H1 (cell line): ENCODE measurements at regions not wholly inside any gene's neighbourhood (a gene's known extent, or its start where the extent isn't known, plus 50 kb on each side); places are given as distances from the start of the nearest gene placed in this dataset.

Experiments used
- CTCF ChIA-PET: fragments of 300-600 bp; sonication (Branson Sonifier 250); formaldehyde crosslinking; loops from one replicate; lab custom pipeline; 2021; ENCODE audit not compliant: partially characterized antibody; lab: Charles Lee
- POLR2A ChIA-PET: fragments of 300-600 bp; sonication (Branson Sonifier 250); formaldehyde crosslinking; loops from one replicate; lab custom pipeline; 2021; ENCODE audit warnings: inconsistent platforms; ENCODE audit not compliant: partially characterized antibody; lab: Charles Lee
- DNase-seq, 2 experiments: peaks; one replicate each; pipeline versions ENCODE4 v3.0.0 to v3.0.0-alpha.2; 2010 to 2022; ENCODE audit warnings: low spot score in 2 of 2, low read depth in 1 of 2, mixed read lengths in 1 of 2
- FAIRE-seq: peaks from 2 replicates; lab custom pipeline; 2011; peaks lifted over from hg19 to GRCh38; lab: Jason Lieb, UNC
- H2AFZ ChIP-seq: 2 replicates; pipeline ENCODE4 v1.8.1; 2012; ENCODE audit warnings: low read length, inconsistent platforms
- H2AK5ac ChIP-seq: 2 replicates; pipeline ENCODE4 v1.6.1; 2013; ENCODE audit warnings: low read depth, low read length
- H2BK120ac ChIP-seq: replicated peaks from 2 replicates; pipeline ENCODE3; 2013; ENCODE audit warnings: low read depth, low read length, inconsistent platforms
- H2BK12ac ChIP-seq: 2 replicates; pipeline ENCODE4 v1.6.1; 2013; ENCODE audit warnings: low read depth, low read length
- H2BK15ac ChIP-seq: 2 replicates; pipeline ENCODE4 v1.6.1; 2013; ENCODE audit warnings: low read length
- H2BK20ac ChIP-seq: 2 replicates; pipeline ENCODE4 v1.6.1; 2013; ENCODE audit warnings: low read length
- H2BK5ac ChIP-seq: 2 replicates; pipeline ENCODE4 v1.6.1; 2013; ENCODE audit warnings: low read depth, low read length
- H3K14ac ChIP-seq: 2 replicates; pipeline ENCODE4 v1.6.1; 2013; ENCODE audit warnings: inconsistent platforms; ENCODE audit not compliant: insufficient read length
- H3K18ac ChIP-seq: 2 replicates; pipeline ENCODE4 v1.6.1; 2013; ENCODE audit warnings: low read length; ENCODE audit errors: extremely low read depth
- H3K23ac ChIP-seq: 2 replicates; pipeline ENCODE4 v1.6.1; 2013; ENCODE audit warnings: inconsistent platforms; ENCODE audit not compliant: insufficient read length
- H3K23me2 ChIP-seq: 2 replicates; pipeline ENCODE4 v1.6.1; 2013; ENCODE audit warnings: low read depth, low read length
- H3K27ac ChIP-seq: 2 replicates; pipeline ENCODE4 v1.6.1; 2011; ENCODE audit warnings: low read depth, low read length, inconsistent platforms
- H3K27me3 ChIP-seq, 4 experiments: replicated peaks in 1 of 4; 1 replicate in 1 of 4; 2 replicates in 3 of 4; pipeline versions ENCODE4 v1.6.1 to v1.8.1; 2011 to 2013; ENCODE audit warnings: low read length in 3 of 4, mild to moderate bottlenecking in 3 of 4, inconsistent platforms in 2 of 4, mixed read lengths in 2 of 4, moderate library complexity in 1 of 4; ENCODE audit not compliant: control insufficient read depth in 3 of 4, insufficient read depth in 3 of 4; ENCODE audit errors: extremely low read depth in 1 of 4
- H3K36me3 ChIP-seq, 4 experiments: 2 replicates each; pipeline versions ENCODE4 v1.6.1 to v1.8.1; 2011 to 2013; ENCODE audit warnings: mild to moderate bottlenecking in 4 of 4, low read length in 3 of 4, moderate library complexity in 2 of 4, control low read depth in 1 of 4, inconsistent platforms in 1 of 4; ENCODE audit not compliant: insufficient read depth in 4 of 4, control insufficient read depth in 2 of 4
- H3K4ac ChIP-seq: replicated peaks from 2 replicates; pipeline ENCODE3; 2013; ENCODE audit warnings: low read length, low read depth, mixed read lengths, inconsistent platforms; ENCODE audit not compliant: insufficient read length
- H3K4me1 ChIP-seq, 4 experiments: replicated peaks in 1 of 4; 1 replicate in 1 of 4; 2 replicates in 3 of 4; pipeline versions ENCODE4 v1.6.1 to v1.8.1; 2011 to 2013; ENCODE audit warnings: low read length in 3 of 4, inconsistent platforms in 2 of 4, mixed read lengths in 1 of 4; ENCODE audit not compliant: insufficient read depth in 4 of 4, control insufficient read depth in 3 of 4
- H3K4me2 ChIP-seq, 2 experiments: 2 replicates each; pipeline versions ENCODE4 v1.6.1 to v1.8.1; 2011 to 2013; ENCODE audit warnings: low read depth in 2 of 2, low read length in 2 of 2, control low read depth in 1 of 2, inconsistent platforms in 1 of 2, mild to moderate bottlenecking in 1 of 2; ENCODE audit not compliant: insufficient read depth in 1 of 2
- H3K4me3 ChIP-seq, 4 experiments: fragments of 200-600, 300-600 bp in 1 of 4; sonication (generic), shearing (Covaris generic), sonication (Bioruptor Twin) in 1 of 4; 2 replicates each; pipeline versions ENCODE4 v1.5.1 to v1.8.1; 2011 to 2016; ENCODE audit warnings: low read length in 4 of 4, low read depth in 3 of 4, control low read depth in 2 of 4, inconsistent platforms in 2 of 4, mild to moderate bottlenecking in 2 of 4, mixed read lengths in 1 of 4, moderate library complexity in 1 of 4; ENCODE audit not compliant: insufficient read depth in 2 of 4; ENCODE audit errors: extremely low read depth in 1 of 4
- H3K56ac ChIP-seq: replicated peaks from 2 replicates; pipeline ENCODE3; 2013; ENCODE audit warnings: low read depth, mild to moderate bottlenecking, mixed read lengths, low read length, inconsistent platforms; ENCODE audit not compliant: insufficient read length
- H3K79me1 ChIP-seq: 2 replicates; pipeline ENCODE4 v1.6.1; 2013; ENCODE audit warnings: low read depth, low read length, control low read depth
- H3K79me2 ChIP-seq, 2 experiments: 2 replicates each; pipeline versions ENCODE4 v1.6.1 to v1.8.1; 2012 to 2013; ENCODE audit warnings: low read length in 2 of 2, mild to moderate bottlenecking in 2 of 2, inconsistent platforms in 1 of 2; ENCODE audit not compliant: insufficient read depth in 2 of 2, control insufficient read depth in 1 of 2
- H3K9ac ChIP-seq, 4 experiments: replicated peaks in 1 of 4; 1 replicate in 1 of 4; 2 replicates in 3 of 4; pipeline versions ENCODE4 v1.6.1 to v1.8.1; 2011 to 2013; ENCODE audit warnings: low read depth in 3 of 4, low read length in 3 of 4, control low read depth in 2 of 4, mild to moderate bottlenecking in 2 of 4, moderate library complexity in 2 of 4, inconsistent platforms in 1 of 4; ENCODE audit errors: extremely low read depth in 1 of 4
- H3K9me3 ChIP-seq, 2 experiments: 2 replicates each; pipeline versions ENCODE4 v1.6.1 to v1.8.1; 2012 to 2013; ENCODE audit warnings: mild to moderate bottlenecking in 2 of 2, moderate library complexity in 2 of 2, control low read depth in 1 of 2, inconsistent platforms in 1 of 2, low read depth in 1 of 2, low read length in 1 of 2, mixed read lengths in 1 of 2; ENCODE audit not compliant: insufficient read depth in 2 of 2
- H4K20me1 ChIP-seq, 2 experiments: replicated peaks in 1 of 2; 2 replicates each; pipeline versions ENCODE3 to v1.8.1; 2011 to 2013; ENCODE audit warnings: inconsistent platforms in 2 of 2, low read length in 2 of 2, mild to moderate bottlenecking in 1 of 2; ENCODE audit not compliant: insufficient read depth in 2 of 2, control insufficient read depth in 1 of 2
- H4K5ac ChIP-seq: 2 replicates; pipeline ENCODE4 v1.6.1; 2013; ENCODE audit warnings: low read length, low read depth, mixed read lengths, inconsistent platforms; ENCODE audit not compliant: insufficient read length
- H4K8ac ChIP-seq: 2 replicates; pipeline ENCODE4 v1.8.0; 2013; ENCODE audit warnings: mild to moderate bottlenecking, moderate library complexity, low read length, inconsistent platforms; ENCODE audit not compliant: insufficient read depth; ENCODE audit errors: extremely low read depth
- H4K91ac ChIP-seq: replicated peaks from 2 replicates; pipeline ENCODE3; 2013; ENCODE audit warnings: low read length, mixed read lengths, inconsistent platforms; ENCODE audit not compliant: insufficient read length
- CEBPB ChIP-seq: IDR thresholded peaks from 2 replicates; pipeline ENCODE4 v1.6.1; 2012; ENCODE audit warnings: low read depth, low read length
- CHD1 ChIP-seq: IDR thresholded peaks from 2 replicates; pipeline ENCODE4 v1.6.1; 2012; ENCODE audit warnings: low read depth, low read length, improper control_type of control experiment
- CTBP2 ChIP-seq: IDR thresholded peaks from 2 replicates; pipeline ENCODE4 v1.7.0; 2011; ENCODE audit warnings: borderline replicate concordance, mild to moderate bottlenecking, moderate library complexity, mixed read lengths, low read length; ENCODE audit not compliant: insufficient read depth, insufficient read length
- MAFK ChIP-seq: IDR thresholded peaks from 2 replicates; pipeline ENCODE4 v1.6.1; 2012; ENCODE audit warnings: low read depth, mild to moderate bottlenecking, improper control_type of control experiment, low read length
- NRF1 ChIP-seq: IDR thresholded peaks from 2 replicates; pipeline ENCODE4 v1.6.1; 2011; ENCODE audit warnings: mild to moderate bottlenecking, low read depth, low read length, improper control_type of control experiment
- POLR2AphosphoS5 ChIP-seq: IDR thresholded peaks from 2 replicates; pipeline ENCODE4 v1.6.1; 2011; ENCODE audit warnings: low read depth, low read length
- POU5F1 ChIP-seq: IDR thresholded peaks from 2 replicates; pipeline ENCODE4 v1.6.1; 2011; ENCODE audit warnings: low read depth, mild to moderate bottlenecking, low read length, moderate library complexity
- SP1 ChIP-seq: IDR thresholded peaks from 2 replicates; pipeline ENCODE4 v1.6.1; 2011; ENCODE audit warnings: low read depth, low read length
- ZNF274 ChIP-seq: IDR thresholded peaks from 2 replicates; pipeline ENCODE4 v1.7.0; 2012; ENCODE audit warnings: low read length, borderline replicate concordance; ENCODE audit errors: extremely low read depth
- WGBS, 2 experiments: shearing (Covaris generic) in 1 of 2; methylation state at CpG; one replicate each; pipeline versions ENCODE4 v1.1.6 to v1.1.7; 2013 to 2015; ENCODE audit warnings: low lambda C conversion rate in 2 of 2, mixed read lengths in 2 of 2, inconsistent platforms in 1 of 2, low coverage in 1 of 2, missing lambda C conversion rate in 1 of 2; ENCODE audit not compliant: insufficient replicate concordance in 2 of 2, insufficient coverage in 1 of 2, insufficient read length in 1 of 2; ENCODE audit errors: extremely low coverage in 1 of 2, missing lambda C conversion rate in 1 of 2; 5-methylcytosine and 5-hydroxymethylcytosine counted together

GRCh38 chr1:30819244-30819571 lies 61.6 kb upstream of the LAPTM5 start:
- H3K9me3 ChIP-seq, result no peaks in the 10 kb centered on the region
- H2BK5ac ChIP-seq, result no peak overlapping the region
- H4K8ac ChIP-seq, result no peak overlapping the region
- no peak for DNase-seq
- peaks cover 14 to 38% (median 22%) of the 10 kb centered on the region in 4 experiments for H3K4me1 ChIP-seq
- no peak overlapping the region for H2BK15ac ChIP-seq
- no peak overlapping the region for H3K56ac ChIP-seq
- no peak overlapping the region for H3K4ac ChIP-seq
- H4K91ac ChIP-seq, result no peak overlapping the region
- no peaks in the 10 kb centered on the region for H3K36me3 ChIP-seq
- H3K79me2 ChIP-seq, result no peaks in the 10 kb centered on the region
- H4K20me1 ChIP-seq, result no peaks in the 10 kb centered on the region
- no peaks in the 10 kb centered on the region; the same call in 1 of the 2 replicates for H3K79me1 ChIP-seq
- peak overlapping the region in 1 of 2 experiments; percentile 33; a peak in 1 of 4 replicates for H3K4me2 ChIP-seq
- no peak overlapping the region for H3K23ac ChIP-seq
- H3K9ac ChIP-seq, result no peak overlapping the region
- 80% methylated on average over 3 of the region's 3 CpGs; no CpG with 5 or more reads in 1 of the 2 experiments for WGBS, 2 experiments
- peaks cover 0 to 7% (median 6%) of the 10 kb centered on the region in 4 experiments; a peak in 3 of 7 replicates for H3K27me3 ChIP-seq
- H3K27ac ChIP-seq, result no peak overlapping the region
- H2AK5ac ChIP-seq, result no peak overlapping the region
- no peak overlapping the region for H2BK20ac ChIP-seq
- H2BK120ac ChIP-seq, result no peak overlapping the region
- no peak overlapping the region for H2BK12ac ChIP-seq
- ChIA-PET CTCF (interaction anchor here (0.9 to 10.9 kb wide), 6 partner anchors 14 to 110 kb away, joined by 3 to 158 read pairs (median 10); no protein-coding TSS in a partner anchor), POLR2A (interaction anchor here (1.4 to 1.8 kb wide), 3 partner anchors 14 to 19 kb away, joined by 3 to 5 read pairs (median 4); no protein-coding TSS in a partner anchor)
- no peak for FAIRE-seq
- H3K23me2 ChIP-seq, result peaks cover 4% of the 10 kb centered on the region; the same call in 1 of the 2 replicates
- H2AFZ ChIP-seq, result no peak overlapping the region
- no peak overlapping the region for H3K4me3 ChIP-seq
- H4K5ac ChIP-seq, result no peak overlapping the region
- TF ChIP-seq POU5F1 (no peak), ZNF274 (no peak), CEBPB (no peak), CTBP2 (no peak), POLR2AphosphoS5 (no peak), SP1 (no peak), MAFK (no peak), CHD1 (no peak), NRF1 (no peak)
- TF ChIP-seq, all 59 proteins: peak for 0
- no peak overlapping the region for H3K18ac ChIP-seq
- no peak overlapping the region for H3K14ac ChIP-seq
